Gastroesophageal sphincter (tissue), 3 donors: ENCODE measurements at regions not wholly inside any gene's neighbourhood (a gene's known extent, or its start where the extent isn't known, plus 50 kb on each side); places are given as distances from the start of the nearest gene placed in this dataset.

Source experiments
- CTCF ChIP-seq, 4 experiments: fragments of 200-600 bp in 2 of 4; fragments of 450-650 bp in 2 of 4; sonication (generic) in 1 of 4; IDR thresholded peaks; one replicate each; pipeline ENCODE4 v1.5.1; 2017 to 2019; ENCODE audit warnings: antibody characterized with exemption in 4 of 4, mild to moderate bottlenecking in 2 of 4, moderate library complexity in 2 of 4
- POLR2A ChIP-seq, 2 donors: fragments of 450-650 bp; IDR thresholded peaks; one replicate each; pipeline ENCODE4 v1.6.1; 2017; ENCODE audit warnings: antibody characterized with exemption in 2 of 2, mild to moderate bottlenecking in 2 of 2, moderate library complexity in 1 of 2
- POLR2AphosphoS5 ChIP-seq: sonication (generic); formaldehyde crosslinking; IDR thresholded peaks from one replicate; pipeline ENCODE4 v1.6.1; 2017; ENCODE audit warnings: antibody characterized with exemption

- TF ChIP-seq CTCF (IDR thresholded peaks at IDR 0.05) (no peak), POLR2A (IDR thresholded peaks at IDR 0.05) (no peak), POLR2AphosphoS5 (no peak)
These were observed 788.7 kb upstream of the KLHL29 start for GRCh38 chr2:22596306-22596705.
